NCI-H2227 (cell line): ENCODE measurements at regions not wholly inside any gene's neighbourhood (a gene's known extent, or its start where the extent isn't known, plus 50 kb on each side); places are given as distances from the start of the nearest gene placed in this dataset.
"Not testable (repeated sequence)": the region's sequence is repeated elsewhere in the genome, so short reads cannot be mapped to it uniquely, and the experiment has no call there.

Experiments used
- DNase-seq: peaks from one replicate; lab custom pipeline; 2025; ENCODE audit not compliant: unreplicated experiment; lab: John Stamatoyannopoulos, UW

- no peak for DNase-seq
Measured at GRCh38 chr7:51640841-51641240, 324.2 kb upstream of the COBL start.

- no peak for DNase-seq
Measured at GRCh38 chr7:51639661-51640334, 323.2 kb upstream of the COBL start.

- DNase-seq: no peak
Measured at GRCh38 chr7:51636503-51636902, 319.9 kb upstream of the COBL start.

GRCh38 chr7:51635775-51636174 is 319.2 kb upstream of the COBL start:
- DNase-seq: no peak

GRCh38 chr7:51634538-51634937 is 317.9 kb upstream of the COBL start:
- no peak for DNase-seq

- DNase-seq: no peak
Measured at GRCh38 chr7:51634025-51634424, 317.4 kb upstream of the COBL start.

- no peak for DNase-seq
Measured at GRCh38 chr7:51633596-51633995, 317.0 kb upstream of the COBL start.

GRCh38 chr7:51633006-51633405 is 316.4 kb upstream of the COBL start:
- DNase-seq: no peak

- no peak for DNase-seq
Measured at GRCh38 chr7:51630933-51631332, 314.3 kb upstream of the COBL start.

- DNase-seq: no peak
Measured at GRCh38 chr7:51629206-51629605, 312.6 kb upstream of the COBL start.

- no peak for DNase-seq
Measured at GRCh38 chr7:51621956-51622355, 305.3 kb upstream of the COBL start.

GRCh38 chr7:51620706-51621105 is 304.1 kb upstream of the COBL start:
- no peak for DNase-seq

- DNase-seq: no peak
Measured at GRCh38 chr7:51619880-51620279, 303.3 kb upstream of the COBL start.

GRCh38 chr7:51617686-51618085 is 301.1 kb upstream of the COBL start:
- DNase-seq: no peak

- DNase-seq: no peak
Measured at GRCh38 chr7:51613911-51614357, 297.3 kb upstream of the COBL start.

GRCh38 chr7:51611937-51612336 is 295.3 kb upstream of the COBL start:
- DNase-seq: no peak

- DNase-seq: no peak
Measured at GRCh38 chr7:51607447-51607846, 290.8 kb upstream of the COBL start.

GRCh38 chr7:51606601-51607154 is 290.1 kb upstream of the COBL start:
- no peak for DNase-seq

GRCh38 chr7:51602376-51602775 is 285.8 kb upstream of the COBL start:
- no peak for DNase-seq

- DNase-seq: no peak
Measured at GRCh38 chr7:51601461-51601860, 284.9 kb upstream of the COBL start.

GRCh38 chr7:51599935-51600334 is 283.3 kb upstream of the COBL start:
- DNase-seq: not testable (repeated sequence)

- DNase-seq: no peak
Measured at GRCh38 chr7:51593628-51594027, 277.0 kb upstream of the COBL start.
